IgD-negative memory B cell (primary cell): ENCODE measurements at regions not wholly inside any gene's neighbourhood (a gene's known extent, or its start where the extent isn't known, plus 50 kb on each side); places are given as distances from the start of the nearest gene placed in this dataset.

ENCODE experiments used
- H3K27ac Mint-ChIP-seq, 3 donors: one replicate each; pipeline ENCODE4 v1.8.0; 2020 to 2022; ENCODE audit warnings: mild to moderate bottlenecking in 3 of 3, mixed read lengths in 3 of 3, moderate library complexity in 1 of 3
- H3K27me3 Mint-ChIP-seq: one replicate; pipeline ENCODE4 v1.8.0; 2021; ENCODE audit warnings: mixed read lengths
- H3K36me3 Mint-ChIP-seq: one replicate; pipeline ENCODE4 v1.8.0; 2020; ENCODE audit warnings: mild to moderate bottlenecking, mixed read lengths
- H3K4me1 Mint-ChIP-seq, 3 donors: one replicate each; pipeline ENCODE4 v1.8.0; 2020 to 2022; ENCODE audit warnings: mixed read lengths in 3 of 3, mild to moderate bottlenecking in 1 of 3
- H3K4me3 Mint-ChIP-seq, 4 donors: one replicate each; pipeline ENCODE4 v1.8.0; 2020 to 2022; ENCODE audit warnings: mild to moderate bottlenecking in 4 of 4, mixed read lengths in 4 of 4, moderate library complexity in 3 of 4
- H3K9me3 Mint-ChIP-seq, 3 donors: one replicate each; pipeline ENCODE4 v1.8.0; 2020 to 2021; ENCODE audit warnings: mixed read lengths in 3 of 3, mild to moderate bottlenecking in 1 of 3

GRCh38 chr20:54416770-54417169, 58.6 kb upstream of the DOK5 start:
- no peaks in the 10 kb centered on the region for H3K36me3 Mint-ChIP-seq
- no peaks in the 10 kb centered on the region for H3K4me1 Mint-ChIP-seq
- no peak overlapping the region for H3K4me3 Mint-ChIP-seq
- H3K9me3 Mint-ChIP-seq: peaks cover 0 to 5% (median 0%) of the 10 kb centered on the region in 3 donors
- peaks cover 1% of the 10 kb centered on the region for H3K27me3 Mint-ChIP-seq
- no peak overlapping the region for H3K27ac Mint-ChIP-seq

DNA sequence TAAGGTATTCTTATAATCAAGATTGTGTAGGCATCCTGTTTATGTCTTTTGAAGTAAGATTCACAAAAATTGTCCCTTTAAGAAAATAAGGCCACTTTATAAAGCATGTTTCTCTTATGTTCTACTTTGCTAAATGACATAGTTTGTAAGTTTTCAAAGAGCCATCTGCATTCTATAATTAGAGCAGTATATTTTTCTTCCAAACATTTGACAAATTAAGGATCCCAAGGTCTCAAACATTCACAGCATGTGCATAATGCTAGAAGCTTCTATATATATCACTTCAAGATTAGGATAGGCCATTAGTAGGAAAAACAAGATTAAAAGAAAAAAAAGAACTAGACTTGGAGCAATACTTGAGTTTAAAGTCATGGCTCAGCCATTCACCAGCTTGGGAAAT, 55.9 kb upstream of the DOK5 start:
- H3K27ac Mint-ChIP-seq: no peak overlapping the region
- no peaks in the 10 kb centered on the region for H3K27me3 Mint-ChIP-seq
- no peaks in the 10 kb centered on the region for H3K4me1 Mint-ChIP-seq
- H3K4me3 Mint-ChIP-seq: no peak overlapping the region
- no peaks in the 10 kb centered on the region for H3K36me3 Mint-ChIP-seq
- H3K9me3 Mint-ChIP-seq: peaks cover 2 to 7% (median 7%) of the 10 kb centered on the region in 3 donors
